ENCODE measurements at regions not wholly inside any gene's neighbourhood (a gene's known extent, or its start where the extent isn't known, plus 50 kb on each side); places are given as distances from the start of the nearest gene placed in this dataset.

- DNase-seq (ENCODE audit: extremely low read depth, insufficient read length), result no peak
- no peaks in the 10 kb centered on the region for H3K36me3 ChIP-seq (ENCODE audit: control insufficient read depth, insufficient read depth, low read length)
- no peaks in the 10 kb centered on the region for H3K27me3 ChIP-seq (replicated peaks; ENCODE audit: control insufficient read depth, insufficient read depth, low read length)
- TF ChIP-seq CTCF (IDR thresholded peaks at IDR 0.05; ENCODE audit: insufficient read depth, low read length, poor library complexity, severe bottlenecking), result no peak
- H3K4me3 ChIP-seq (replicated peaks; ENCODE audit: low read depth, low read length), result no peak overlapping the region
Measured at GRCh38 chr5:166947045-166947444, 1344.4 kb upstream of the WWC1 start.

- H3K36me3 ChIP-seq (ENCODE audit: control insufficient read depth, insufficient read depth, low read length), result no peaks in the 10 kb centered on the region
- H3K4me3 ChIP-seq (replicated peaks; ENCODE audit: low read depth, low read length), result no peak overlapping the region
- no peaks in the 10 kb centered on the region for H3K27me3 ChIP-seq (replicated peaks; ENCODE audit: control insufficient read depth, insufficient read depth, low read length)
- no peak for DNase-seq (ENCODE audit: extremely low read depth, insufficient read length)
- no peak for TF ChIP-seq CTCF (IDR thresholded peaks at IDR 0.05; ENCODE audit: insufficient read depth, low read length, poor library complexity, severe bottlenecking)
Measured at GRCh38 chr5:166948679-166949078, 1342.8 kb upstream of the WWC1 start.

GRCh38 chr5:166952048-166952447, 1339.4 kb upstream of the WWC1 start:
- Histone ChIP-seq H3K4me3 (replicated peaks; ENCODE audit: low read depth, low read length) (no peak overlapping the region), H3K27me3 (replicated peaks; ENCODE audit: control insufficient read depth, insufficient read depth, low read length) (no peaks in the 10 kb centered on the region), H3K36me3 (ENCODE audit: control insufficient read depth, insufficient read depth, low read length) (no peaks in the 10 kb centered on the region)
- no peak for DNase-seq (ENCODE audit: extremely low read depth, insufficient read length)
- TF ChIP-seq CTCF (IDR thresholded peaks at IDR 0.05; ENCODE audit: insufficient read depth, low read length, poor library complexity, severe bottlenecking), result no peak

- no peak for TF ChIP-seq CTCF (IDR thresholded peaks at IDR 0.05; ENCODE audit: insufficient read depth, low read length, poor library complexity, severe bottlenecking)
- DNase-seq (ENCODE audit: extremely low read depth, insufficient read length), result no peak
- H3K4me3 ChIP-seq (replicated peaks; ENCODE audit: low read depth, low read length), result no peak overlapping the region
Measured at GRCh38 chr5:166957782-166958181, 1333.7 kb upstream of the WWC1 start.

GRCh38 chr5:166959766-166960165, 1331.7 kb upstream of the WWC1 start:
- Histone ChIP-seq H3K4me3 (replicated peaks; ENCODE audit: low read depth, low read length) (no peak overlapping the region), H3K27me3 (replicated peaks; ENCODE audit: control insufficient read depth, insufficient read depth, low read length) (no peaks in the 10 kb centered on the region), H3K36me3 (ENCODE audit: control insufficient read depth, insufficient read depth, low read length) (no peaks in the 10 kb centered on the region)
- DNase-seq (ENCODE audit: extremely low read depth, insufficient read length), result no peak
- TF ChIP-seq CTCF (IDR thresholded peaks at IDR 0.05; ENCODE audit: insufficient read depth, low read length, poor library complexity, severe bottlenecking), result no peak

More at GRCh38 chr5:166957782-166958181, 1333.7 kb upstream of the WWC1 start:
- no peaks in the 10 kb centered on the region for H3K36me3 ChIP-seq (ENCODE audit: control insufficient read depth, insufficient read depth, low read length)
- no peaks in the 10 kb centered on the region for H3K27me3 ChIP-seq (replicated peaks; ENCODE audit: control insufficient read depth, insufficient read depth, low read length)

GRCh38 chr5:166961028-166961427, 1330.4 kb upstream of the WWC1 start:
- no peak for DNase-seq (ENCODE audit: extremely low read depth, insufficient read length)
- no peak for TF ChIP-seq CTCF (IDR thresholded peaks at IDR 0.05; ENCODE audit: insufficient read depth, low read length, poor library complexity, severe bottlenecking)
- H3K27me3 ChIP-seq (replicated peaks; ENCODE audit: control insufficient read depth, insufficient read depth, low read length), result no peaks in the 10 kb centered on the region
- H3K4me3 ChIP-seq (replicated peaks; ENCODE audit: low read depth, low read length), result no peak overlapping the region
- no peaks in the 10 kb centered on the region for H3K36me3 ChIP-seq (ENCODE audit: control insufficient read depth, insufficient read depth, low read length)
